HepG2 (cell line): ENCODE measurements at regions not wholly inside any gene's neighbourhood (a gene's known extent, or its start where the extent isn't known, plus 50 kb on each side); places are given as distances from the start of the nearest gene placed in this dataset.
A peak's percentile ranks its signal among the peaks of the same experiment; 100 is the strongest.

Source experiments
- ARID2 ChIP-seq: sonication (generic); formaldehyde crosslinking; IDR thresholded peaks from 2 replicates; pipeline ENCODE4 v1.8.1; 2022; ENCODE audit warnings: mild to moderate bottlenecking, missing genetic modification reagents, borderline replicate concordance
- FOSL1 ChIP-seq: sonication (generic); formaldehyde crosslinking; IDR thresholded peaks from 2 replicates; pipeline ENCODE4 v1.9.0; 2021; ENCODE audit warnings: missing genetic modification reagents, borderline replicate concordance
- GLI4 ChIP-seq: sonication (generic); formaldehyde crosslinking; IDR thresholded peaks from 2 replicates; pipeline ENCODE4 v1.5.1; 2020; ENCODE audit warnings: missing genetic modification reagents, mild to moderate bottlenecking, moderate library complexity, borderline replicate concordance
- HMGXB4 ChIP-seq, 2 experiments: sonication (generic) in 1 of 2; formaldehyde crosslinking in 1 of 2; IDR thresholded peaks; 2 replicates each; pipeline versions ENCODE4 v1.4.0 to v1.6.1; 2018 to 2020; ENCODE audit warnings: missing genetic modification reagents in 2 of 2, borderline replicate concordance in 1 of 2, low read depth in 1 of 2, mild to moderate bottlenecking in 1 of 2, missing biosample characterization in 1 of 2
- HNRNPLL ChIP-seq: fragments of 200-400 bp; formaldehyde crosslinking; IDR thresholded peaks from 2 replicates; pipeline ENCODE4 v1.6.1; 2017; ENCODE audit warnings: mild to moderate bottlenecking, low read depth, low read length; ENCODE audit not compliant: poor library complexity, severe bottlenecking
- MBD4 ChIP-seq: IDR thresholded peaks from 2 replicates; pipeline ENCODE4 v1.6.1; 2012; ENCODE audit warnings: low read length, inconsistent platforms, borderline replicate concordance
- MNT ChIP-seq: fragments of 450-650 bp; IDR thresholded peaks from 2 replicates; pipeline ENCODE4 v1.6.1; 2016
- MXI1 ChIP-seq: IDR thresholded peaks from 3 replicates; pipeline ENCODE4 v1.6.1; 2012; ENCODE audit warnings: low read depth, low read length, inconsistent platforms, borderline replicate concordance
- PBX3 ChIP-seq: sonication (generic); formaldehyde crosslinking; IDR thresholded peaks from 2 replicates; pipeline ENCODE4 v1.8.1; 2023; ENCODE audit warnings: missing genetic modification reagents, inconsistent platforms, borderline replicate concordance
- RARA ChIP-seq: IDR thresholded peaks from 2 replicates; pipeline ENCODE4 v1.6.1; 2016; ENCODE audit warnings: missing genetic modification reagents, missing compliant biosample characterization
- RBM39 ChIP-seq: fragments of 200-400 bp; formaldehyde crosslinking; IDR thresholded peaks from one replicate; pipeline ENCODE4 v1.6.1; 2018; ENCODE audit warnings: antibody characterized with exemption, mild to moderate bottlenecking, low read depth, low read length; ENCODE audit not compliant: poor library complexity, severe bottlenecking
- RXRB ChIP-seq: IDR thresholded peaks from 2 replicates; pipeline ENCODE4 v1.6.1; 2016; ENCODE audit warnings: borderline replicate concordance, missing genetic modification reagents, missing compliant biosample characterization
- ZNF574 ChIP-seq: sonication (generic); formaldehyde crosslinking; IDR thresholded peaks from 2 replicates; pipeline ENCODE4 v1.4.0; 2020; ENCODE audit warnings: missing genetic modification reagents
- ZNF710 ChIP-seq: sonication (generic); formaldehyde crosslinking; IDR thresholded peaks from 2 replicates; pipeline ENCODE4 v1.5.0; 2020; ENCODE audit warnings: mild to moderate bottlenecking, missing genetic modification reagents, borderline replicate concordance
- ZNF816 ChIP-seq: sonication (generic); formaldehyde crosslinking; IDR thresholded peaks from 2 replicates; pipeline ENCODE4 v1.8.0; 2022; ENCODE audit warnings: missing genetic modification reagents, mild to moderate bottlenecking, borderline replicate concordance
- ZNF83 ChIP-seq: sonication (generic); formaldehyde crosslinking; IDR thresholded peaks from 2 replicates; pipeline ENCODE4 v1.4.0; 2020; ENCODE audit warnings: missing genetic modification reagents, mild to moderate bottlenecking, borderline replicate concordance
- ZSCAN30 ChIP-seq: sonication (generic); formaldehyde crosslinking; IDR thresholded peaks from 2 replicates; pipeline ENCODE4 v1.5.0; 2020; ENCODE audit warnings: mild to moderate bottlenecking, missing genetic modification reagents

GRCh38 chr3:30258426-30259392, 347.7 kb upstream of the TGFBR2 start (continued):
- peak; percentile 93 for TF ChIP-seq RARA
- TF ChIP-seq ARID2 (CRISPR knock-in tag) = 0 out of 2 replicates have a peak, but pooled peaks have one; percentile 38
- peak in 1 of 2 experiments; percentile 53; a peak in 1 of 4 replicates for TF ChIP-seq HMGXB4 (CRISPR knock-in tag; IDR thresholded peaks at IDR 0.05; ENCODE audit: borderline replicate concordance in 1 of 2, low read depth in 1 of 2)
- peak; percentile 77; the same call in 1 of the 2 replicates for TF ChIP-seq ZSCAN30 (CRISPR knock-in tag)
- TF ChIP-seq FOSL1 = peak; percentile 81; the same call in 1 of the 2 replicates
- TF ChIP-seq ZNF574 (CRISPR knock-in tag) = peak; percentile 72; the same call in 1 of the 2 replicates
- no peak for TF ChIP-seq ZNF83
- no peak for TF ChIP-seq RBM39
- no peak for TF ChIP-seq GLI4 (CRISPR knock-in tag)
- TF ChIP-seq HNRNPLL = peak; percentile 67
- peak; percentile 97 for TF ChIP-seq MBD4
- TF ChIP-seq MXI1 = no peak
- peak; percentile 97 for TF ChIP-seq ZNF710 (CRISPR knock-in tag)
- peak; percentile 94 for TF ChIP-seq RXRB (CRISPR knock-in tag)
- TF ChIP-seq MNT = peak; percentile 17; the same call in 1 of the 2 replicates
- no peak for TF ChIP-seq PBX3 (CRISPR knock-in tag)
- peak; percentile 34; the same call in 1 of the 2 replicates for TF ChIP-seq ZNF816 (CRISPR knock-in tag)
